ENCODE measurements at regions not wholly inside any gene's neighbourhood (a gene's known extent, or its start where the extent isn't known, plus 50 kb on each side); places are given as distances from the start of the nearest gene placed in this dataset.
"Not testable (repeated sequence)": the region's sequence is repeated elsewhere in the genome, so short reads cannot be mapped to it uniquely, and the experiment has no call there.

DNA sequence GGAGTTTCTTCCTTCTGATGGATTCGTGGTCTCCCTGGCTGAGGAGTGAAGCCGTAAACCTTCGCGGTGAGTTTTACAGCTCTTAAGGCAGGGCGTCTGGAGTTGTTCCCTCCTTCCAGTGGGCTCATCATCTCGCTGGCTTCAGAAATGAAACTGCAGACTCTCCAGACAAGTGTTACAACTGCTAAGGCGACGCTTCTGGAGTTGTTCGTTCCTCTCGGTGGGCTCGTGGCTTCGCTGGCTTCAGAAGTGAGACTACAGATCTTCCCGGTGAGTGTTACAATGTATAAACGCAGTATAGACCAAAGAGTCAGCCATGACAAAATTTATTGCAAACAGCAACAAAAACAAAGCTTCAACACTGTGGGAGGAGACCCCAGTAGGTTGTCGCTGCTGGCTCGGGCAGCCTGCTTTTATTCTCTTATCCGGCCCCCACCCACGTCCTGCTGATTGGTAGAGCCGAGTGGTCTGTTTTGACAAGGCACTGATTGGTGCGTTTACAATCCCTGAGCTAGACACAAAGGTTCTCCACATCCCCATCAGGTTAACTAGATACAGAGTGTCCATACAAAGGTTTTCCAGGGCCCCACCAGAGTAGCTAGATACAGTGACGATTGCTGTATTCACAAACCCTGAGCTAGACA, 113.2 kb downstream of the GPX5 start:
- H3K4me1 ChIP-seq (ENCODE audit: control insufficient read depth in 2 of 2, insufficient read depth in 2 of 2, low read length in 2 of 2) = peaks cover 6 to 8% of the 10 kb centered on the region in 2 donors
- no peak for TF ChIP-seq EZH2 (IDR thresholded peaks at IDR 0.05; ENCODE audit: borderline replicate concordance, insufficient read depth, low read depth, low read length, poor library complexity, severe bottlenecking)
- TF ChIP-seq, protein P1, sequence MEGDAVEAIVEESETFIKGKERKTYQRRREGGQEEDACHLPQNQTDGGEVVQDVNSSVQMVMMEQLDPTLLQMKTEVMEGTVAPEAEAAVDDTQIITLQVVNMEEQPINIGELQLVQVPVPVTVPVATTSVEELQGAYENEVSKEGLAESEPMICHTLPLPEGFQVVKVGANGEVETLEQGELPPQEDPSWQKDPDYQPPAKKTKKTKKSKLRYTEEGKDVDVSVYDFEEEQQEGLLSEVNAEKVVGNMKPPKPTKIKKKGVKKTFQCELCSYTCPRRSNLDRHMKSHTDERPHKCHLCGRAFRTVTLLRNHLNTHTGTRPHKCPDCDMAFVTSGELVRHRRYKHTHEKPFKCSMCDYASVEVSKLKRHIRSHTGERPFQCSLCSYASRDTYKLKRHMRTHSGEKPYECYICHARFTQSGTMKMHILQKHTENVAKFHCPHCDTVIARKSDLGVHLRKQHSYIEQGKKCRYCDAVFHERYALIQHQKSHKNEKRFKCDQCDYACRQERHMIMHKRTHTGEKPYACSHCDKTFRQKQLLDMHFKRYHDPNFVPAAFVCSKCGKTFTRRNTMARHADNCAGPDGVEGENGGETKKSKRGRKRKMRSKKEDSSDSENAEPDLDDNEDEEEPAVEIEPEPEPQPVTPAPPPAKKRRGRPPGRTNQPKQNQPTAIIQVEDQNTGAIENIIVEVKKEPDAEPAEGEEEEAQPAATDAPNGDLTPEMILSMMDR (IDR thresholded peaks at IDR 0.05) = no peak
- POLR2A ChIA-PET = no interaction called here
- H3K27ac Mint-ChIP-seq = no peak overlapping the region
- H3K4me1 Mint-ChIP-seq = peaks cover 12% of the 10 kb centered on the region
- peaks cover 0 to 32% (median 26%) of the 10 kb centered on the region in 4 experiments for H3K27me3 ChIP-seq (replicated peaks in 1 of 4; ENCODE audit: control extremely low read depth in 1 of 4, control insufficient read depth in 3 of 4, insufficient read depth in 4 of 4, low read length in 3 of 4)
- no peak overlapping the region for H2AFZ ChIP-seq (ENCODE audit: insufficient read depth, low read depth, low read length, poor library complexity, severe bottlenecking)
- ATAC-seq (ENCODE audit: low read depth) = no peak
- no peaks in the 10 kb centered on the region for H3K79me2 ChIP-seq (ENCODE audit: control insufficient read depth, insufficient read depth, low read length)
- 84% methylated on average over 16 of the region's 21 CpGs for WGBS (ENCODE audit: insufficient coverage)
- H3K9me3 Mint-ChIP-seq (ENCODE audit: insufficient read depth) = peaks cover 4% of the 10 kb centered on the region
- H3K27ac ChIP-seq (ENCODE audit: low read length in 2 of 2) = no peak overlapping the region
- H4K20me1 ChIP-seq (ENCODE audit: control insufficient read depth, insufficient read depth, low read length, poor library complexity, severe bottlenecking) = no peaks in the 10 kb centered on the region
- no peak overlapping the region for H3K4me3 Mint-ChIP-seq
- H3K4me2 ChIP-seq (replicated peaks; ENCODE audit: low read depth, low read length, poor library complexity, severe bottlenecking) = no peak overlapping the region
- CTCF ChIA-PET = no interaction called here
- H3K9me3 ChIP-seq (ENCODE audit: control extremely low read depth in 1 of 3, control insufficient read depth in 2 of 3, insufficient read depth in 1 of 3, low read length in 2 of 3) = peaks cover 0 to 18% (median 0%) of the 10 kb centered on the region in 3 donors
- no peak overlapping the region for H3K9ac ChIP-seq (ENCODE audit: low read length)
- no peak for DNase-seq
- intact Hi-C loops (cut with micrococcal nuclease) = no loop called here
- H3K4me3 ChIP-seq (ENCODE audit: control extremely low read depth in 1 of 5, extremely low read depth in 1 of 5, insufficient read depth in 1 of 5, low read depth in 2 of 5, low read length in 4 of 5) = no peak overlapping the region
- H3K27me3 Mint-ChIP-seq = peaks cover 56% of the 10 kb centered on the region
- no peaks in the 10 kb centered on the region for H3K36me3 ChIP-seq (replicated peaks in 1 of 2; ENCODE audit: control extremely low read depth in 1 of 2, control insufficient read depth in 1 of 2, extremely low read depth in 1 of 2, insufficient read depth in 2 of 2, low read length in 1 of 2)

GRCh38 chr6:28639445-28640290, 114.0 kb downstream of the GPX5 start:
- CTCF ChIA-PET; POLR2A ChIA-PET; H3K4me1 Mint-ChIP-seq; intact Hi-C loops (cut with micrococcal nuclease); H3K36me3 ChIP-seq (replicated peaks in 1 of 2; ENCODE audit: control extremely low read depth in 1 of 2, control insufficient read depth in 1 of 2, extremely low read depth in 1 of 2, insufficient read depth in 2 of 2, low read length in 1 of 2); H3K4me3 ChIP-seq (ENCODE audit: control extremely low read depth in 1 of 5, extremely low read depth in 1 of 5, insufficient read depth in 1 of 5, low read depth in 2 of 5, low read length in 4 of 5); H3K9ac ChIP-seq (ENCODE audit: low read length); H4K20me1 ChIP-seq (ENCODE audit: control insufficient read depth, insufficient read depth, low read length, poor library complexity, severe bottlenecking); H3K4me1 ChIP-seq (ENCODE audit: control insufficient read depth in 2 of 2, insufficient read depth in 2 of 2, low read length in 2 of 2); H3K79me2 ChIP-seq (ENCODE audit: control insufficient read depth, insufficient read depth, low read length); H3K4me3 Mint-ChIP-seq; H2AFZ ChIP-seq (ENCODE audit: insufficient read depth, low read depth, low read length, poor library complexity, severe bottlenecking); H3K27ac Mint-ChIP-seq; H3K4me2 ChIP-seq (replicated peaks; ENCODE audit: low read depth, low read length, poor library complexity, severe bottlenecking); H3K9me3 Mint-ChIP-seq (ENCODE audit: insufficient read depth); H3K27ac ChIP-seq (ENCODE audit: low read length in 2 of 2); DNase-seq; ATAC-seq (ENCODE audit: low read depth): not testable (repeated sequence)
- H3K27me3 ChIP-seq (replicated peaks in 1 of 4; ENCODE audit: control extremely low read depth in 1 of 4, control insufficient read depth in 3 of 4, insufficient read depth in 4 of 4, low read length in 3 of 4) = peaks cover 0 to 27% (median 21%) of the 10 kb centered on the region in 4 experiments
- H3K27me3 Mint-ChIP-seq = peaks cover 55% of the 10 kb centered on the region
- WGBS (ENCODE audit: insufficient coverage) = 96% methylated on average over 39 of the region's 47 CpGs
- peaks cover 0 to 19% (median 0%) of the 10 kb centered on the region in 3 donors for H3K9me3 ChIP-seq (ENCODE audit: control extremely low read depth in 1 of 3, control insufficient read depth in 2 of 3, insufficient read depth in 1 of 3, low read length in 2 of 3)

All from B cell (primary cell).